ENCODE measurements at regions not wholly inside any gene's neighbourhood (a gene's known extent, or its start where the extent isn't known, plus 50 kb on each side); places are given as distances from the start of the nearest gene placed in this dataset.

DNA sequence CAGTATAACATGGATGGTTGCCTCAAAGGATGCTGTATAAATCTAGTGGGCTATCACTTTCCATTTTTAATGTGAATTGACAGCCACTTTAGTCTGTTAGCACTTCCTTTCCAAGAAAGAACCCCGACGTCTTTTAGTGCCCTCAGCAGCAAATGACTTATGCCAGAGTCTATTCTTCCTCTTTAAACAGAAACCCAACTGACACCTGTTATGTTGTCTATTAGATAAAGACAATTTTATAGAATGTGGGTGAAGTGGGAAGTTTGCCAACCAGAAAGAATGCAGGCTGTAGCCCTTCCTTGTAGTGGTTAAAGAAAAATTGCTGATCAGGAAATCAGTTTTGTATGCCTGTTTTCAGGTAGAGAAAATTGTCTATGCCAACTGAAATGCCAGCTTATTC is 344.9 kb downstream of the ZNF326 start:
- no peak overlapping the region for H3K9ac ChIP-seq (ENCODE audit: low read length)
- no peaks in the 10 kb centered on the region for H3K36me3 ChIP-seq (ENCODE audit: insufficient read depth, low read length)
- TF ChIP-seq EZH2 (IDR thresholded peaks at IDR 0.05; ENCODE audit: borderline replicate concordance, low read length), result no peak
- TF ChIP-seq, protein P1, sequence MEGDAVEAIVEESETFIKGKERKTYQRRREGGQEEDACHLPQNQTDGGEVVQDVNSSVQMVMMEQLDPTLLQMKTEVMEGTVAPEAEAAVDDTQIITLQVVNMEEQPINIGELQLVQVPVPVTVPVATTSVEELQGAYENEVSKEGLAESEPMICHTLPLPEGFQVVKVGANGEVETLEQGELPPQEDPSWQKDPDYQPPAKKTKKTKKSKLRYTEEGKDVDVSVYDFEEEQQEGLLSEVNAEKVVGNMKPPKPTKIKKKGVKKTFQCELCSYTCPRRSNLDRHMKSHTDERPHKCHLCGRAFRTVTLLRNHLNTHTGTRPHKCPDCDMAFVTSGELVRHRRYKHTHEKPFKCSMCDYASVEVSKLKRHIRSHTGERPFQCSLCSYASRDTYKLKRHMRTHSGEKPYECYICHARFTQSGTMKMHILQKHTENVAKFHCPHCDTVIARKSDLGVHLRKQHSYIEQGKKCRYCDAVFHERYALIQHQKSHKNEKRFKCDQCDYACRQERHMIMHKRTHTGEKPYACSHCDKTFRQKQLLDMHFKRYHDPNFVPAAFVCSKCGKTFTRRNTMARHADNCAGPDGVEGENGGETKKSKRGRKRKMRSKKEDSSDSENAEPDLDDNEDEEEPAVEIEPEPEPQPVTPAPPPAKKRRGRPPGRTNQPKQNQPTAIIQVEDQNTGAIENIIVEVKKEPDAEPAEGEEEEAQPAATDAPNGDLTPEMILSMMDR (IDR thresholded peaks at IDR 0.05; ENCODE audit: low read length), result no peak
- H3K27me3 ChIP-seq (ENCODE audit: insufficient read depth, low read length), result no peaks in the 10 kb centered on the region
- H3K4me3 ChIP-seq (ENCODE audit: low read depth, low read length, poor library complexity, severe bottlenecking), result no peak overlapping the region
- no peak overlapping the region for H3K27ac ChIP-seq (ENCODE audit: low read depth, low read length, poor library complexity, severe bottlenecking)
- no peaks in the 10 kb centered on the region for H3K79me2 ChIP-seq (ENCODE audit: insufficient read depth, low read length)
- H3K4me1 ChIP-seq (ENCODE audit: insufficient read depth, low read length, severe bottlenecking), result no peaks in the 10 kb centered on the region
- H3K4me2 ChIP-seq (ENCODE audit: low read length), result no peak overlapping the region
- H3K9me2 ChIP-seq (ENCODE audit: low read depth, low read length), result no peaks in the 10 kb centered on the region
- H3K9me3 ChIP-seq (ENCODE audit: low read length), result no peaks in the 10 kb centered on the region
- no peak overlapping the region for H2AFZ ChIP-seq (ENCODE audit: low read length)
- H4K20me1 ChIP-seq (ENCODE audit: insufficient read depth, low read length), result no peaks in the 10 kb centered on the region
- no peaks in the 10 kb centered on the region for H3F3A ChIP-seq (ENCODE audit: insufficient read depth, low read length)

DNA sequence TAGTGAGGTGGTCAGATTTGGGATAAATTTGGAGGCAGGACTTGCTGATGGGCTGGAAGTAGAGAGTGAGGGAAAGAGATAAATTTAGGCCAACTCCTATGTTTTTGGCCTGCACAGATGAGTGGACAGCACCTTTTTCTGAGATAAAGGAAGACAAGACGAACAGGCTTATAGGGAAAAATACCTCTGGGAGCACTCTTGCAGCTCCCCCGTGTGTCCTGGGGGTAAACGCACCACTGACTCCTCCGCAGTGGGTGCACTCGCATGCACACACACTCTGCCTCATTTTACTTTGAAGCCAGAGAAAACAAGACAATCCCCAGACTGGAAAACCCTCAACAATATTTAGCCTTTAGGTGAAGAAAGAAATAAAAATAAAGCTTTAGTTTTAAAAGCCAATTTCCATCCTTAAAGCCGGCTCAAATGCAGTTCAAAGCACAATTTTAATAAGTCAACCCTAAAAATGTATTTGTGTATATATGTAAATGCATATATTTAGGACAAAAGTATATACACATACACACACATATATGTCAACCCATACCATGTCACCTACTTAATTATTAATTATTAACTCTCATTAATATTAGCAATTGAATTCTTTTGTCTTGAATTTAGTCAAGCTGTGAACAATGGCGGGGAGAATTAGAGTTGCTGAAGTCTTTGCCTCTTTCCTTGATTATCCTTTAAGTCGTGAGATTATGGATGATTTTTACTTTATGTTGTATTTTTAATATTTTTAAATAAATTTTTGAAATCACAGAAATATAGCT is 341.8 kb downstream of the ZNF326 start:
- Histone ChIP-seq H3K9ac (ENCODE audit: low read length) (no peak overlapping the region), H3K9me2 (ENCODE audit: low read depth, low read length) (no peaks in the 10 kb centered on the region), H3K4me3 (ENCODE audit: low read depth, low read length, poor library complexity, severe bottlenecking) (no peak overlapping the region), H3K27ac (ENCODE audit: low read depth, low read length, poor library complexity, severe bottlenecking) (no peak overlapping the region), H3K4me2 (ENCODE audit: low read length) (no peak overlapping the region), H4K20me1 (ENCODE audit: insufficient read depth, low read length) (no peaks in the 10 kb centered on the region), H3F3A (ENCODE audit: insufficient read depth, low read length) (no peaks in the 10 kb centered on the region), H3K9me3 (ENCODE audit: low read length) (no peaks in the 10 kb centered on the region), H3K27me3 (ENCODE audit: insufficient read depth, low read length) (no peaks in the 10 kb centered on the region), H3K79me2 (ENCODE audit: insufficient read depth, low read length) (no peaks in the 10 kb centered on the region), H2AFZ (ENCODE audit: low read length) (no peak overlapping the region), H3K36me3 (ENCODE audit: insufficient read depth, low read length) (no peaks in the 10 kb centered on the region), H3K4me1 (ENCODE audit: insufficient read depth, low read length, severe bottlenecking) (no peaks in the 10 kb centered on the region)
- TF ChIP-seq, protein P1 (IDR thresholded peaks at IDR 0.05; ENCODE audit: low read length), result no peak
- TF ChIP-seq EZH2 (IDR thresholded peaks at IDR 0.05; ENCODE audit: borderline replicate concordance, low read length), result no peak

DNA sequence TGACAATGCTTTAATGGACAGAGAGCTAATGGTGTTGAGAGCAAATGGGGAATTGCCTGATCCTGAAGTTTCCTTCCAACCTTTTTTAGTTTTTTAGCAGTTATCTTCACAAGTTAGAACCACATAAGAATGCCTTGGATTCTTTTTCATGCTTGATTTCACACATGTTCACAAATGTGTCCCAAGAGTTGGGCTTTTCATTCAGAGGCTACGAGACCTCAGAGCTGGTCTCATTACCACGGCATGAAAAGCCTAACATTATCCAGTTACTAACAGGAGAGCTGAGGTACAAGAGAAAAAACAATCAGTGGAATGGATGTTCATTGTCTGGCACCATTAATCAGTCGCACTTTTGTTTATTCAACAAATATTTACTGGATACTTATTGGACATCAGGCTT is 340.6 kb downstream of the ZNF326 start:
- Histone ChIP-seq H3K9me2 (ENCODE audit: low read depth, low read length) (no peaks in the 10 kb centered on the region), H3K9ac (ENCODE audit: low read length) (no peak overlapping the region), H3K4me3 (ENCODE audit: low read depth, low read length, poor library complexity, severe bottlenecking) (no peak overlapping the region), H3K79me2 (ENCODE audit: insufficient read depth, low read length) (no peaks in the 10 kb centered on the region), H4K20me1 (ENCODE audit: insufficient read depth, low read length) (no peaks in the 10 kb centered on the region), H3K36me3 (ENCODE audit: insufficient read depth, low read length) (no peaks in the 10 kb centered on the region), H3K9me3 (ENCODE audit: low read length) (no peaks in the 10 kb centered on the region), H2AFZ (ENCODE audit: low read length) (no peak overlapping the region), H3K4me1 (ENCODE audit: insufficient read depth, low read length, severe bottlenecking) (no peaks in the 10 kb centered on the region), H3K27ac (ENCODE audit: low read depth, low read length, poor library complexity, severe bottlenecking) (no peak overlapping the region), H3F3A (ENCODE audit: insufficient read depth, low read length) (no peaks in the 10 kb centered on the region), H3K27me3 (ENCODE audit: insufficient read depth, low read length) (no peaks in the 10 kb centered on the region), H3K4me2 (ENCODE audit: low read length) (no peak overlapping the region)
- TF ChIP-seq, protein P1 (IDR thresholded peaks at IDR 0.05; ENCODE audit: low read length), result no peak
- no peak for TF ChIP-seq EZH2 (IDR thresholded peaks at IDR 0.05; ENCODE audit: borderline replicate concordance, low read length)
